Transverse colon (tissue), 4 donors: ENCODE measurements at regions not wholly inside any gene's neighbourhood (a gene's known extent, or its start where the extent isn't known, plus 50 kb on each side); places are given as distances from the start of the nearest gene placed in this dataset.

ENCODE experiments used
- DNase-seq: peaks from one replicate; pipeline ENCODE4 v3.0.0-alpha.2; 2019
- H3K27ac ChIP-seq, 4 donors: fragments of 200-600 bp; sonication (generic); 2 replicates each; pipeline ENCODE4 v1.5.1; 2016 to 2018; ENCODE audit warnings: inconsistent platforms in 4 of 4
- H3K27me3 ChIP-seq: fragments of 200-600 bp; sonication (generic); 2 replicates; pipeline ENCODE4 v1.5.1; 2017; ENCODE audit warnings: inconsistent platforms
- H3K36me3 ChIP-seq, 4 donors: fragments of 200-600 bp; sonication (generic); 2 replicates each; pipeline ENCODE4 v1.5.1; 2017 to 2019; ENCODE audit warnings: inconsistent platforms in 4 of 4
- H3K4me1 ChIP-seq, 4 donors: fragments of 200-600 bp; sonication (generic); 2 replicates each; pipeline ENCODE4 v1.5.1; 2017 to 2020; ENCODE audit warnings: inconsistent platforms in 4 of 4
- H3K4me3 ChIP-seq, 4 donors: fragments of 200-600 bp; sonication (generic); 1 replicate in 1 of 4; 2 replicates in 3 of 4; pipeline versions ENCODE4 v1.5.1 to v1.6.1; 2017 to 2019; ENCODE audit warnings: inconsistent platforms in 4 of 4
- H3K9me3 ChIP-seq, 2 donors: fragments of 200-600 bp; sonication (generic); 2 replicates each; pipeline ENCODE4 v1.5.1; 2017 to 2019; ENCODE audit warnings: inconsistent platforms in 2 of 2
- EP300 ChIP-seq: sonication (generic); formaldehyde crosslinking; IDR thresholded peaks from one replicate; pipeline ENCODE4 v1.6.1; 2017; ENCODE audit warnings: antibody characterized with exemption, low read depth
- POLR2A ChIP-seq: fragments of 450-650 bp; IDR thresholded peaks from one replicate; pipeline ENCODE4 v1.6.1; 2016; ENCODE audit warnings: antibody characterized with exemption, mild to moderate bottlenecking, moderate library complexity
- POLR2AphosphoS5 ChIP-seq, 3 donors: sonication (generic); formaldehyde crosslinking; IDR thresholded peaks; one replicate each; pipeline ENCODE4 v1.6.1; 2016; ENCODE audit warnings: antibody characterized with exemption in 3 of 3
- WGBS, 2 donors: methylation state at CpG; one replicate each; pipeline ENCODE4 v1.1.5; 2018; ENCODE audit warnings: low coverage in 1 of 2; 5-methylcytosine and 5-hydroxymethylcytosine counted together
- in situ Hi-C, 4 donors: fragments of 200-750 bp; cut with MboI; loops; one replicate each; pipeline versions ENCODE4 v1.15.0 to v1.15.1; 2017; ENCODE audit warnings: low sequenced_read_pairs in 3 of 4, low pct_ligation_motif_present in 1 of 4, low pct_unique_long_range_greater_than_20kb in 1 of 4
- intact Hi-C: fragments of 100-400 bp; cut with DNase I; formaldehyde crosslinking; loops from one replicate; pipeline ENCODE4 v1.15.1; 2023; ENCODE audit warnings: low total_unique reads
- TF ChIP-seq, protein P1 (sequence below), 5 experiments: fragments of 200-600 bp in 3 of 5; fragments of 450-650 bp in 2 of 5; sonication (generic) in 3 of 5; IDR thresholded peaks; 1 replicate in 2 of 5; 2 replicates in 3 of 5; pipeline ENCODE4 v1.5.1; 2016 to 2017; ENCODE audit warnings: antibody characterized with exemption in 5 of 5, inconsistent platforms in 3 of 5, mild to moderate bottlenecking in 2 of 5, moderate library complexity in 1 of 5

GRCh38 chr7:84553711-84554110 lies 359.1 kb upstream of the SEMA3A start:
- H3K27me3 ChIP-seq, result no peaks in the 10 kb centered on the region
- intact Hi-C loops, result no loop called here
- H3K4me1 ChIP-seq, result no peaks in the 10 kb centered on the region
- DNase-seq, result no peak
- H3K27ac ChIP-seq, result no peak overlapping the region
- no peak overlapping the region for H3K4me3 ChIP-seq
- TF ChIP-seq POLR2A (no peak), EP300 (no peak), POLR2AphosphoS5 (IDR thresholded peaks at IDR 0.05) (no peak)
- TF ChIP-seq, protein P1, sequence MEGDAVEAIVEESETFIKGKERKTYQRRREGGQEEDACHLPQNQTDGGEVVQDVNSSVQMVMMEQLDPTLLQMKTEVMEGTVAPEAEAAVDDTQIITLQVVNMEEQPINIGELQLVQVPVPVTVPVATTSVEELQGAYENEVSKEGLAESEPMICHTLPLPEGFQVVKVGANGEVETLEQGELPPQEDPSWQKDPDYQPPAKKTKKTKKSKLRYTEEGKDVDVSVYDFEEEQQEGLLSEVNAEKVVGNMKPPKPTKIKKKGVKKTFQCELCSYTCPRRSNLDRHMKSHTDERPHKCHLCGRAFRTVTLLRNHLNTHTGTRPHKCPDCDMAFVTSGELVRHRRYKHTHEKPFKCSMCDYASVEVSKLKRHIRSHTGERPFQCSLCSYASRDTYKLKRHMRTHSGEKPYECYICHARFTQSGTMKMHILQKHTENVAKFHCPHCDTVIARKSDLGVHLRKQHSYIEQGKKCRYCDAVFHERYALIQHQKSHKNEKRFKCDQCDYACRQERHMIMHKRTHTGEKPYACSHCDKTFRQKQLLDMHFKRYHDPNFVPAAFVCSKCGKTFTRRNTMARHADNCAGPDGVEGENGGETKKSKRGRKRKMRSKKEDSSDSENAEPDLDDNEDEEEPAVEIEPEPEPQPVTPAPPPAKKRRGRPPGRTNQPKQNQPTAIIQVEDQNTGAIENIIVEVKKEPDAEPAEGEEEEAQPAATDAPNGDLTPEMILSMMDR (IDR thresholded peaks at IDR 0.05), result no peak
- H3K36me3 ChIP-seq, result no peaks in the 10 kb centered on the region
- peaks cover 9 to 15% of the 10 kb centered on the region in 2 donors for H3K9me3 ChIP-seq
- in situ Hi-C loops, result loop anchor here in 1 of 4 donors (25.0 kb wide), 1 partner anchor 109 kb away; no protein-coding TSS in a partner anchor

DNA sequence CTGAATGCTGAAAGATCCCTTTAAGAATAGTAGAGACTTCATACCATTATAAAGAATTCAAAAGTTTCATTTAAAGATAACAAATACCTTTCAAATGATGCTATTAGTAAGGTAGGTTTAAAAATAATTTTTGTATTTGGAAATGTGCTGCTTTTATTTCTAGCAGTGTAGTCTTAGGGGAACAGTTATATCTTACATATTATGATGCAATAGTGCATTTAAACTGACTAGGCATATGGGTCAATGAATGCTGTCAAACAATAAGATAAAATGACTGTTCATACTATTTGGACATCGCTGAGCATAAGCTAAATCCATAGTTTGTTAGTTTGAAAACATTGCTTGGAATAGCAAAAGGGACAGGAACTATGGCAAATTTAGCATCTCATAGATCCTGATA lies 354.8 kb upstream of the SEMA3A start:
- 0 to 40% methylated on average over 1 of the region's 1 CpG for WGBS, 2 donors
- intact Hi-C loops (no loop called here), in situ Hi-C loops (no loop called here)

DNA sequence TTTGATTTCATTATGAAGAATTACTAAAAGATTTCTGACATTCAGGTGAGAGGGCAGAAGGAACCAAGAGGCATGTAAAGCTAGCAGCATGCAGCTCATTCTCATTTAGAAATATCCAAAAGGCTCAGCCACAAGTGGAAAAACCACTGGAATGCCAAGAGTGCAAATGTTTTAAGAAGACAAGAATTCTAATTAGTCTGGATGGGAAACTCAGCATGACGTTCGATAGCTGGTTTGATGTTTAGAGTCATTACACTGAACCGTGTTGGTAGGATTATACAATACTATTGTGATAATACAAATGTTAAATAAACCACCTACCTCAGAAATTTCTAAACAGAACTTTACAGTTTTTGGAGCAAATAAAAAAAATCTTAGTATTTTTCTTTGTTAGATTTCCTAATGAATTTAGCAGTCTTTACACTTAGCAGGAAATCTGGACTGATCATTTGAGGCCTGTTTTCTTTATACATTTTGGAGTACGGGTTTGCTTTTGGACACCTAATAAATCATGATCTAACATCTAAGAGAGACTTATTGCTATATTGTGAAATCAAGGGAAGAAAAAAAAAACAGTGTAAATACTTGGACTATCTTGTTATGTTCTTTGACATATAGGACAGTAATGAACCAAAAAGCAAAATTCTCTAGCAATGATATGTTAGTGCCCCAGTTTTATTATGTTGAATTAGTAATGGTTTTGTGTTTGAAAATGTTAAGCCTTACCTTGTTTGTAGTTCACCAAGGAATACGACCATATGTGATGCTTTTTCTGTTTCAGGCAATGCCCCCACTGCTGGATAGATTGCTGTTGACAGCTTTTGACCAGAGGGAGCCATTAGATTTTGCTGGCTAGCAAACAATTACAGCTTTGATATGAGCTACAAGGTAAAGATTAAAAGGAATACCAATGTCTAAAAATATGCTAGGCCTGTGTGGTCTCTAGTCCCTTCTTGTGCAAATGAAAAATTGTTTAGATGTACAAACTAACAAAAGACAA lies 354.1 kb upstream of the SEMA3A start:
- H3K27me3 ChIP-seq, result no peaks in the 10 kb centered on the region
- 37 to 47% methylated on average over 3 to 5 of the region's 5 CpGs for WGBS, 2 donors
- DNase-seq, result no peak
- TF ChIP-seq, protein P1 (IDR thresholded peaks at IDR 0.05), result no peak
- no peak for TF ChIP-seq POLR2AphosphoS5 (IDR thresholded peaks at IDR 0.05)
- no peak for TF ChIP-seq EP300
- TF ChIP-seq POLR2A, result no peak
- in situ Hi-C loops, result no loop called here
- intact Hi-C loops, result no loop called here
- no peaks in the 10 kb centered on the region for H3K36me3 ChIP-seq
- H3K27ac ChIP-seq, result no peak overlapping the region
- no peaks in the 10 kb centered on the region for H3K9me3 ChIP-seq
- no peaks in the 10 kb centered on the region for H3K4me1 ChIP-seq
- H3K4me3 ChIP-seq, result no peak overlapping the region

More for the DNA sequence above, 354.8 kb upstream of the SEMA3A start:
- TF ChIP-seq EP300 (no peak), POLR2A (no peak), POLR2AphosphoS5 (IDR thresholded peaks at IDR 0.05) (no peak)
- TF ChIP-seq, protein P1 (IDR thresholded peaks at IDR 0.05), result no peak
- no peak for DNase-seq
- no peak overlapping the region for H3K4me3 ChIP-seq
- no peaks in the 10 kb centered on the region for H3K27me3 ChIP-seq
- no peak overlapping the region for H3K27ac ChIP-seq
- no peaks in the 10 kb centered on the region for H3K36me3 ChIP-seq
- no peaks in the 10 kb centered on the region for H3K4me1 ChIP-seq
- no peaks in the 10 kb centered on the region for H3K9me3 ChIP-seq

- no peak for DNase-seq
- intact Hi-C loops, result no loop called here
- Histone ChIP-seq H3K36me3 (no peaks in the 10 kb centered on the region), H3K27ac (no peak overlapping the region), H3K27me3 (no peaks in the 10 kb centered on the region), H3K4me1 (no peaks in the 10 kb centered on the region), H3K4me3 (no peak overlapping the region), H3K9me3 (no peaks in the 10 kb centered on the region)
- TF ChIP-seq POLR2AphosphoS5 (IDR thresholded peaks at IDR 0.05), result no peak
- no peak for TF ChIP-seq POLR2A
- TF ChIP-seq EP300, result no peak
- TF ChIP-seq, protein P1 (IDR thresholded peaks at IDR 0.05), result no peak
- WGBS, 2 donors, result 69 to 79% methylated on average over 2 of the region's 2 CpGs
- in situ Hi-C loops, result no loop called here
These were observed 352.7 kb upstream of the SEMA3A start for GRCh38 chr7:84547331-84547730.
